GM23338 (cell line): ENCODE measurements at regions not wholly inside any gene's neighbourhood (a gene's known extent, or its start where the extent isn't known, plus 50 kb on each side); places are given as distances from the start of the nearest gene placed in this dataset.

Source experiments
- ATAC-seq: fragments of 200-7000 bp; cut with Tn5 transposase; 3 replicates; pipeline ENCODE4 v1.9.1; 2020
- DNase-seq: peaks from one replicate; pipeline ENCODE4 v3.0.0-alpha.2; 2015; ENCODE audit warnings: low spot score
- H2AFZ ChIP-seq: fragments of 200-600 bp; sonication (generic); 2 replicates; pipeline ENCODE4 v1.8.0; 2016; ENCODE audit warnings: antibody characterized with exemption, mild to moderate bottlenecking, moderate library complexity
- H3F3A ChIP-seq: fragments of 200-600 bp; sonication (generic); replicated peaks from 2 replicates; pipeline ENCODE4 v1.8.0; 2017; ENCODE audit warnings: antibody characterized with exemption, mixed run types, low read depth
- H3K27ac ChIP-seq: fragments of 200-600 bp; sonication (generic); 2 replicates; pipeline ENCODE4 v1.6.1; 2016; ENCODE audit warnings: low read depth
- H3K27me3 ChIP-seq: fragments of 200-600 bp; sonication (generic); 2 replicates; pipeline ENCODE4 v1.8.0; 2016; ENCODE audit warnings: mild to moderate bottlenecking, mixed run types, moderate library complexity; ENCODE audit not compliant: insufficient read depth
- H3K36me3 ChIP-seq: fragments of 200-600 bp; sonication (generic); 2 replicates; pipeline ENCODE4 v1.8.0; 2016; ENCODE audit warnings: mild to moderate bottlenecking; ENCODE audit not compliant: insufficient read depth
- H3K4me1 ChIP-seq: fragments of 200-600 bp; sonication (generic); 2 replicates; pipeline ENCODE4 v1.8.0; 2016; ENCODE audit warnings: mild to moderate bottlenecking, moderate library complexity; ENCODE audit not compliant: insufficient read depth
- H3K4me2 ChIP-seq: fragments of 200-600 bp; sonication (generic); 2 replicates; pipeline ENCODE4 v1.7.1; 2017; ENCODE audit warnings: mixed run types
- H3K4me3 ChIP-seq: fragments of 200-600 bp; sonication (generic); 2 replicates; pipeline ENCODE4 v1.6.1; 2016; ENCODE audit warnings: mixed run types
- H3K79me2 ChIP-seq: fragments of 200-600 bp; sonication (generic); replicated peaks from 2 replicates; pipeline ENCODE4 v1.8.0; 2017; ENCODE audit warnings: mild to moderate bottlenecking; ENCODE audit not compliant: insufficient read depth
- H3K9me2 ChIP-seq: fragments of 200-600 bp; sonication (generic); 2 replicates; pipeline ENCODE4 v1.8.0; 2017; ENCODE audit not compliant: insufficient read depth
- H4K20me1 ChIP-seq: fragments of 200-600 bp; sonication (generic); replicated peaks from 2 replicates; pipeline ENCODE4 v1.8.0; 2017; ENCODE audit warnings: mild to moderate bottlenecking; ENCODE audit not compliant: insufficient read depth
- H3K27ac Mint-ChIP-seq: 2 replicates; pipeline ENCODE4 v1.8.0; 2020; ENCODE audit warnings: inconsistent platforms, mild to moderate bottlenecking, moderate library complexity, mixed read lengths
- H3K27me3 Mint-ChIP-seq: 3 replicates; pipeline ENCODE4 v1.8.0; 2022; ENCODE audit warnings: low read depth, mild to moderate bottlenecking, moderate library complexity, mixed read lengths, inconsistent platforms; ENCODE audit not compliant: insufficient read depth, poor library complexity
- H3K36me3 Mint-ChIP-seq: 3 replicates; pipeline ENCODE4 v1.8.0; 2021; ENCODE audit warnings: low read depth, mild to moderate bottlenecking, inconsistent platforms, moderate library complexity, mixed read lengths
- H3K4me1 Mint-ChIP-seq: 3 replicates; pipeline ENCODE4 v1.8.0; 2020; ENCODE audit warnings: mild to moderate bottlenecking, inconsistent platforms, mixed read lengths
- H3K4me3 Mint-ChIP-seq: 3 replicates; pipeline ENCODE4 v1.8.0; 2021; ENCODE audit warnings: moderate library complexity, mild to moderate bottlenecking, inconsistent platforms, mixed read lengths
- H3K9me3 Mint-ChIP-seq: 3 replicates; pipeline ENCODE4 v1.8.0; 2020; ENCODE audit warnings: moderate library complexity, mild to moderate bottlenecking, inconsistent platforms, mixed read lengths
- CREB1 ChIP-seq: fragments of 250-450 bp; sonication (Bioruptor Pico); IDR thresholded peaks from 2 replicates; pipeline ENCODE4 v1.5.0; 2020; ENCODE audit warnings: low read depth, mild to moderate bottlenecking, moderate library complexity
- EZH2 ChIP-seq: fragments of 200-600 bp; sonication (generic); IDR thresholded peaks from one replicate; pipeline ENCODE4 v1.8.0; 2017; ENCODE audit warnings: antibody characterized with exemption, mild to moderate bottlenecking, low read depth; ENCODE audit not compliant: unreplicated experiment
- EZH2phosphoT487 ChIP-seq: fragments of 200-600 bp; sonication (generic); IDR thresholded peaks from one replicate; pipeline ENCODE4 v1.8.1; 2018; ENCODE audit warnings: antibody characterized with exemption; ENCODE audit not compliant: unreplicated experiment
- JUNB ChIP-seq: IDR thresholded peaks from one replicate; pipeline ENCODE4 v1.6.1; 2016; ENCODE audit warnings: antibody characterized with exemption; ENCODE audit not compliant: unreplicated experiment
- NANOG ChIP-seq: IDR thresholded peaks from 2 replicates; pipeline ENCODE4 v1.6.1; 2016; ENCODE audit warnings: antibody characterized with exemption, borderline replicate concordance
- POLR2AphosphoS5 ChIP-seq: IDR thresholded peaks from 2 replicates; pipeline ENCODE4 v1.6.1; 2016; ENCODE audit warnings: antibody characterized with exemption, low read depth
- STAT1 ChIP-seq: IDR thresholded peaks from one replicate; pipeline ENCODE4 v1.6.1; 2016; ENCODE audit warnings: antibody characterized with exemption; ENCODE audit not compliant: unreplicated experiment
- ZNF114 ChIP-seq: fragments of 250-450 bp; sonication (Bioruptor Pico); IDR thresholded peaks from 2 replicates; pipeline ENCODE4 v1.5.0; 2020; ENCODE audit warnings: mild to moderate bottlenecking, moderate library complexity
- ZNF331 ChIP-seq: fragments of 250-450 bp; sonication (Bioruptor Pico); IDR thresholded peaks from 2 replicates; pipeline ENCODE4 v1.5.0; 2020; ENCODE audit warnings: low read depth, mild to moderate bottlenecking, moderate library complexity
- TF ChIP-seq, protein P1 (sequence below): fragments of 250-450 bp; sonication (Bioruptor Pico); IDR thresholded peaks from 2 replicates; pipeline ENCODE4 v1.5.0; 2020; ENCODE audit warnings: mild to moderate bottlenecking, moderate library complexity
- TF ChIP-seq, protein P2 (sequence below), 2 experiments: fragments of 200-600 bp in 1 of 2; sonication (generic) in 1 of 2; conservative IDR thresholded peaks; 2 replicates each; pipeline versions ENCODE4 v1.5.1 to v1.6.1; 2016 to 2017; ENCODE audit warnings: antibody characterized with exemption in 2 of 2, low read depth in 2 of 2, mild to moderate bottlenecking in 2 of 2, moderate library complexity in 1 of 2
- TF ChIP-seq, protein P3 (sequence below): IDR thresholded peaks from 2 replicates; pipeline ENCODE4 v1.6.1; 2016; ENCODE audit warnings: antibody characterized with exemption
- TF ChIP-seq, protein P4 (sequence below): IDR thresholded peaks from one replicate; pipeline ENCODE4 v1.6.1; 2018; ENCODE audit warnings: antibody characterized with exemption; ENCODE audit not compliant: unreplicated experiment

DNA sequence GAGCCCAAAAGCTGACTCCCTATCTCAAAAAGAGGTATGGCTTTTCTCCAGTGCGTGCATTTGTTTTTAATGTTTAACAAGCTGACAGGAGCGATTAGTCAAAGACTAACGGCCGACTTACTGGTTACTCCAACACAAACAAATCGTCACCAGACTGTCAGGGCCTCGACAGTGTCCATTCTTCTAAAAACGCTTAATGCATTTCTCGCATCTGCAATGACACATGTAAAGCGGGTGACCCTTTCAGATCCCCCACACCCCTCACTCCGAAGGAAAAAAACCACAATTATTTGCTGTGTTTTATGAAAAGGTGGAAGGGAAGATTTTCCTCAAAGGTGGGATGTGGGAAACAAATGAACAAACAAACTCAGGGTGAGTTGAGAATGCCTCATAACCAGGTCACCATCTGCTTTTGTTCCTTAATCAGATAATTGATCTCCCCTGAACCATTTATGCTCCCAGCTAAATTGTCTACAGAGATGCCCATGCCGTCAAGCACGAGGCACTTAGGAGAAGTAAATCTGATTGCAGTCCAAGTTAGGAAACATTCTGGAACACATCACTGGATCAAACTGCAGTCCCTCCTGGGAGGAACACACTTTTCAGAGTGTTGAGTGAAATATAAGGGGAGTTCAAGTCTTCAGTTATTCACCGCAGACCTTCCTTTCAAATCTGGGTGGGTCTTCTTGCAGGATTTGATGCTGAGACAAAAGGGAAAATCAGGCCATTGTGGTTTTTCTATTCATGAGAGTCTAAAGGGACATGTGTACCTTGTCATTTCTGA lies 340.8 kb downstream of the CMPK2 start:
- peaks cover 54% of the 10 kb centered on the region for H3K9me3 Mint-ChIP-seq
- no peak for DNase-seq
- no peaks in the 10 kb centered on the region for H3K36me3 Mint-ChIP-seq
- H3K4me1 Mint-ChIP-seq: peaks cover 11% of the 10 kb centered on the region; the same call in 2 of the 3 replicates
- Histone ChIP-seq H2AFZ (no peak overlapping the region), H3K4me2 (no peak overlapping the region), H4K20me1 (no peaks in the 10 kb centered on the region), H3F3A (no peaks in the 10 kb centered on the region), H3K4me3 (no peak overlapping the region), H3K9me2 (peaks cover 3% of the 10 kb centered on the region; the same call in 1 of the 2 replicates), H3K4me1 (peaks cover 6% of the 10 kb centered on the region), H3K27ac (no peak overlapping the region), H3K36me3 (no peaks in the 10 kb centered on the region), H3K27me3 (no peaks in the 10 kb centered on the region), H3K79me2 (no peaks in the 10 kb centered on the region)
- H3K27ac Mint-ChIP-seq: no peak overlapping the region
- ATAC-seq: no peak
- H3K4me3 Mint-ChIP-seq: no peak overlapping the region
- no peaks in the 10 kb centered on the region for H3K27me3 Mint-ChIP-seq
- TF ChIP-seq, protein P1, sequence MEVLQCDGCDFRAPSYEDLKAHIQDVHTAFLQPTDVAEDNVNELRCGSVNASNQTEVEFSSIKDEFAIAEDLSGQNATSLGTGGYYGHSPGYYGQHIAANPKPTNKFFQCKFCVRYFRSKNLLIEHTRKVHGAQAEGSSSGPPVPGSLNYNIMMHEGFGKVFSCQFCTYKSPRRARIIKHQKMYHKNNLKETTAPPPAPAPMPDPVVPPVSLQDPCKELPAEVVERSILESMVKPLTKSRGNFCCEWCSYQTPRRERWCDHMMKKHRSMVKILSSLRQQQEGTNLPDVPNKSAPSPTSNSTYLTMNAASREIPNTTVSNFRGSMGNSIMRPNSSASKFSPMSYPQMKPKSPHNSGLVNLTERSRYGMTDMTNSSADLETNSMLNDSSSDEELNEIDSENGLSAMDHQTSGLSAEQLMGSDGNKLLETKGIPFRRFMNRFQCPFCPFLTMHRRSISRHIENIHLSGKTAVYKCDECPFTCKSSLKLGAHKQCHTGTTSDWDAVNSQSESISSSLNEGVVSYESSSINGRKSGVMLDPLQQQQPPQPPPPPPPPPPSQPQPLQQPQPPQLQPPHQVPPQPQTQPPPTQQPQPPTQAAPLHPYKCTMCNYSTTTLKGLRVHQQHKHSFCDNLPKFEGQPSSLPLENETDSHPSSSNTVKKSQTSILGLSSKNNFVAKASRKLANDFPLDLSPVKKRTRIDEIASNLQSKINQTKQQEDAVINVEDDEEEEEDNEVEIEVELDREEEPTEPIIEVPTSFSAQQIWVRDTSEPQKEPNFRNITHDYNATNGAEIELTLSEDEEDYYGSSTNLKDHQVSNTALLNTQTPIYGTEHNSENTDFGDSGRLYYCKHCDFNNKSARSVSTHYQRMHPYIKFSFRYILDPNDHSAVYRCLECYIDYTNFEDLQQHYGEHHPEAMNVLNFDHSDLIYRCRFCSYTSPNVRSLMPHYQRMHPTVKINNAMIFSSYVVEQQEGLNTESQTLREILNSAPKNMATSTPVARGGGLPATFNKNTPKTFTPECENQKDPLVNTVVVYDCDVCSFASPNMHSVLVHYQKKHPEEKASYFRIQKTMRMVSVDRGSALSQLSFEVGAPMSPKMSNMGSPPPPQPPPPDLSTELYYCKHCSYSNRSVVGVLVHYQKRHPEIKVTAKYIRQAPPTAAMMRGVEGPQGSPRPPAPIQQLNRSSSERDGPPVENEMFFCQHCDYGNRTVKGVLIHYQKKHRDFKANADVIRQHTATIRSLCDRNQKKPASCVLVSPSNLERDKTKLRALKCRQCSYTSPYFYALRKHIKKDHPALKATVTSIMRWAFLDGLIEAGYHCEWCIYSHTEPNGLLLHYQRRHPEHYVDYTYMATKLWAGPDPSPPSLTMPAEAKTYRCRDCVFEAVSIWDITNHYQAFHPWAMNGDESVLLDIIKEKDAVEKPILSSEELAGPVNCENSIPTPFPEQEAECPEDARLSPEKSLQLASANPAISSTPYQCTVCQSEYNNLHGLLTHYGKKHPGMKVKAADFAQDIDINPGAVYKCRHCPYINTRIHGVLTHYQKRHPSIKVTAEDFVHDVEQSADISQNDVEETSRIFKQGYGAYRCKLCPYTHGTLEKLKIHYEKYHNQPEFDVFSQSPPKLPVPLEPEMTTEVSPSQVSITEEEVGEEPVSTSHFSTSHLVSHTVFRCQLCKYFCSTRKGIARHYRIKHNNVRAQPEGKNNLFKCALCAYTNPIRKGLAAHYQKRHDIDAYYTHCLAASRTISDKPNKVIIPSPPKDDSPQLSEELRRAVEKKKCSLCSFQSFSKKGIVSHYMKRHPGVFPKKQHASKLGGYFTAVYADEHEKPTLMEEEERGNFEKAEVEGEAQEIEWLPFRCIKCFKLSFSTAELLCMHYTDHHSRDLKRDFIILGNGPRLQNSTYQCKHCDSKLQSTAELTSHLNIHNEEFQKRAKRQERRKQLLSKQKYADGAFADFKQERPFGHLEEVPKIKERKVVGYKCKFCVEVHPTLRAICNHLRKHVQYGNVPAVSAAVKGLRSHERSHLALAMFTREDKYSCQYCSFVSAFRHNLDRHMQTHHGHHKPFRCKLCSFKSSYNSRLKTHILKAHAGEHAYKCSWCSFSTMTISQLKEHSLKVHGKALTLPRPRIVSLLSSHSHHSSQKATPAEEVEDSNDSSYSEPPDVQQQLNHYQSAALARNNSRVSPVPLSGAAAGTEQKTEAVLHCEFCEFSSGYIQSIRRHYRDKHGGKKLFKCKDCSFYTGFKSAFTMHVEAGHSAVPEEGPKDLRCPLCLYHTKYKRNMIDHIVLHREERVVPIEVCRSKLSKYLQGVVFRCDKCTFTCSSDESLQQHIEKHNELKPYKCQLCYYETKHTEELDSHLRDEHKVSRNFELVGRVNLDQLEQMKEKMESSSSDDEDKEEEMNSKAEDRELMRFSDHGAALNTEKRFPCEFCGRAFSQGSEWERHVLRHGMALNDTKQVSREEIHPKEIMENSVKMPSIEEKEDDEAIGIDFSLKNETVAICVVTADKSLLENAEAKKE (CRISPR knock-in tag): no peak
- TF ChIP-seq ZNF114 (CRISPR knock-in tag): no peak
- no peak for TF ChIP-seq ZNF331 (CRISPR knock-in tag)
- no peak for TF ChIP-seq EZH2phosphoT487
- no peak for TF ChIP-seq CREB1 (CRISPR knock-in tag)
- TF ChIP-seq EZH2: no peak
- no peak for TF ChIP-seq STAT1
- TF ChIP-seq, protein P2, sequence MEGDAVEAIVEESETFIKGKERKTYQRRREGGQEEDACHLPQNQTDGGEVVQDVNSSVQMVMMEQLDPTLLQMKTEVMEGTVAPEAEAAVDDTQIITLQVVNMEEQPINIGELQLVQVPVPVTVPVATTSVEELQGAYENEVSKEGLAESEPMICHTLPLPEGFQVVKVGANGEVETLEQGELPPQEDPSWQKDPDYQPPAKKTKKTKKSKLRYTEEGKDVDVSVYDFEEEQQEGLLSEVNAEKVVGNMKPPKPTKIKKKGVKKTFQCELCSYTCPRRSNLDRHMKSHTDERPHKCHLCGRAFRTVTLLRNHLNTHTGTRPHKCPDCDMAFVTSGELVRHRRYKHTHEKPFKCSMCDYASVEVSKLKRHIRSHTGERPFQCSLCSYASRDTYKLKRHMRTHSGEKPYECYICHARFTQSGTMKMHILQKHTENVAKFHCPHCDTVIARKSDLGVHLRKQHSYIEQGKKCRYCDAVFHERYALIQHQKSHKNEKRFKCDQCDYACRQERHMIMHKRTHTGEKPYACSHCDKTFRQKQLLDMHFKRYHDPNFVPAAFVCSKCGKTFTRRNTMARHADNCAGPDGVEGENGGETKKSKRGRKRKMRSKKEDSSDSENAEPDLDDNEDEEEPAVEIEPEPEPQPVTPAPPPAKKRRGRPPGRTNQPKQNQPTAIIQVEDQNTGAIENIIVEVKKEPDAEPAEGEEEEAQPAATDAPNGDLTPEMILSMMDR (conservative IDR thresholded peaks at IDR 0.05; ENCODE audit: low read depth in 2 of 2): no peak
- TF ChIP-seq JUNB: no peak
- TF ChIP-seq NANOG: no peak
- TF ChIP-seq, protein P3, sequence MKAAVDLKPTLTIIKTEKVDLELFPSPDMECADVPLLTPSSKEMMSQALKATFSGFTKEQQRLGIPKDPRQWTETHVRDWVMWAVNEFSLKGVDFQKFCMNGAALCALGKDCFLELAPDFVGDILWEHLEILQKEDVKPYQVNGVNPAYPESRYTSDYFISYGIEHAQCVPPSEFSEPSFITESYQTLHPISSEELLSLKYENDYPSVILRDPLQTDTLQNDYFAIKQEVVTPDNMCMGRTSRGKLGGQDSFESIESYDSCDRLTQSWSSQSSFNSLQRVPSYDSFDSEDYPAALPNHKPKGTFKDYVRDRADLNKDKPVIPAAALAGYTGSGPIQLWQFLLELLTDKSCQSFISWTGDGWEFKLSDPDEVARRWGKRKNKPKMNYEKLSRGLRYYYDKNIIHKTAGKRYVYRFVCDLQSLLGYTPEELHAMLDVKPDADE: no peak
- TF ChIP-seq, protein P4, sequence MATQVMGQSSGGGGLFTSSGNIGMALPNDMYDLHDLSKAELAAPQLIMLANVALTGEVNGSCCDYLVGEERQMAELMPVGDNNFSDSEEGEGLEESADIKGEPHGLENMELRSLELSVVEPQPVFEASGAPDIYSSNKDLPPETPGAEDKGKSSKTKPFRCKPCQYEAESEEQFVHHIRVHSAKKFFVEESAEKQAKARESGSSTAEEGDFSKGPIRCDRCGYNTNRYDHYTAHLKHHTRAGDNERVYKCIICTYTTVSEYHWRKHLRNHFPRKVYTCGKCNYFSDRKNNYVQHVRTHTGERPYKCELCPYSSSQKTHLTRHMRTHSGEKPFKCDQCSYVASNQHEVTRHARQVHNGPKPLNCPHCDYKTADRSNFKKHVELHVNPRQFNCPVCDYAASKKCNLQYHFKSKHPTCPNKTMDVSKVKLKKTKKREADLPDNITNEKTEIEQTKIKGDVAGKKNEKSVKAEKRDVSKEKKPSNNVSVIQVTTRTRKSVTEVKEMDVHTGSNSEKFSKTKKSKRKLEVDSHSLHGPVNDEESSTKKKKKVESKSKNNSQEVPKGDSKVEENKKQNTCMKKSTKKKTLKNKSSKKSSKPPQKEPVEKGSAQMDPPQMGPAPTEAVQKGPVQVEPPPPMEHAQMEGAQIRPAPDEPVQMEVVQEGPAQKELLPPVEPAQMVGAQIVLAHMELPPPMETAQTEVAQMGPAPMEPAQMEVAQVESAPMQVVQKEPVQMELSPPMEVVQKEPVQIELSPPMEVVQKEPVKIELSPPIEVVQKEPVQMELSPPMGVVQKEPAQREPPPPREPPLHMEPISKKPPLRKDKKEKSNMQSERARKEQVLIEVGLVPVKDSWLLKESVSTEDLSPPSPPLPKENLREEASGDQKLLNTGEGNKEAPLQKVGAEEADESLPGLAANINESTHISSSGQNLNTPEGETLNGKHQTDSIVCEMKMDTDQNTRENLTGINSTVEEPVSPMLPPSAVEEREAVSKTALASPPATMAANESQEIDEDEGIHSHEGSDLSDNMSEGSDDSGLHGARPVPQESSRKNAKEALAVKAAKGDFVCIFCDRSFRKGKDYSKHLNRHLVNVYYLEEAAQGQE: no peak
- TF ChIP-seq POLR2AphosphoS5: no peak
